Muscle of arm (tissue), 1 donor: ENCODE measurements at regions not wholly inside any gene's neighbourhood (a gene's known extent, or its start where the extent isn't known, plus 50 kb on each side); places are given as distances from the start of the nearest gene placed in this dataset.
"Not testable (repeated sequence)": the region's sequence is repeated elsewhere in the genome, so short reads cannot be mapped to it uniquely, and the experiment has no call there.

ENCODE experiments used
- DNase-seq: peaks from one replicate; pipeline ENCODE4 v3.0.0-alpha.2; 2013

- DNase-seq = not testable (repeated sequence)
Observed at GRCh38 chr9:25045469-25045868, 499.8 kb upstream of the IZUMO3 start.

- DNase-seq = no peak
Observed at GRCh38 chr9:25029743-25030142, 484.0 kb upstream of the IZUMO3 start.

GRCh38 chr9:25025686-25026085, 480.0 kb upstream of the IZUMO3 start:
- no peak for DNase-seq

GRCh38 chr9:25025156-25025555, 479.5 kb upstream of the IZUMO3 start:
- DNase-seq = no peak

GRCh38 chr9:25017779-25018178, 472.1 kb upstream of the IZUMO3 start:
- no peak for DNase-seq

GRCh38 chr9:25010027-25010662, 464.4 kb upstream of the IZUMO3 start:
- no peak for DNase-seq

GRCh38 chr9:25003686-25004085, 458.0 kb upstream of the IZUMO3 start:
- DNase-seq = no peak

GRCh38 chr9:24986331-24986730, 440.6 kb upstream of the IZUMO3 start:
- DNase-seq = no peak

- not testable (repeated sequence) for DNase-seq
Observed at GRCh38 chr9:24970780-24971179, 425.1 kb upstream of the IZUMO3 start.

- DNase-seq = no peak
Observed at GRCh38 chr9:24961762-24962161, 416.1 kb upstream of the IZUMO3 start.

GRCh38 chr9:24953070-24953469, 407.4 kb upstream of the IZUMO3 start:
- no peak for DNase-seq

GRCh38 chr9:24939109-24939850, 393.6 kb upstream of the IZUMO3 start:
- DNase-seq = no peak

GRCh38 chr9:24936117-24936516, 390.4 kb upstream of the IZUMO3 start:
- no peak for DNase-seq

GRCh38 chr9:24932785-24933184, 387.1 kb upstream of the IZUMO3 start:
- DNase-seq = no peak

GRCh38 chr9:24931894-24932293, 386.2 kb upstream of the IZUMO3 start:
- DNase-seq = no peak

- DNase-seq = no peak
Observed at GRCh38 chr9:24912767-24913166, 367.1 kb upstream of the IZUMO3 start.

GRCh38 chr9:24901319-24901718, 355.6 kb upstream of the IZUMO3 start:
- no peak for DNase-seq

- no peak for DNase-seq
Observed at GRCh38 chr9:24900179-24900578, 354.5 kb upstream of the IZUMO3 start.

- DNase-seq = no peak
Observed at GRCh38 chr9:24899463-24899862, 353.8 kb upstream of the IZUMO3 start.

- no peak for DNase-seq
Observed at GRCh38 chr9:24897826-24898225, 352.1 kb upstream of the IZUMO3 start.

- no peak for DNase-seq
Observed at GRCh38 chr9:24881361-24881760, 335.7 kb upstream of the IZUMO3 start.

GRCh38 chr9:24879591-24879990, 333.9 kb upstream of the IZUMO3 start:
- DNase-seq = no peak

GRCh38 chr9:24856601-24857000, 310.9 kb upstream of the IZUMO3 start:
- DNase-seq = not testable (repeated sequence)
